Hematopoietic multipotent progenitor cell treated with erythropoietin and hydrocortisone succinate and interleukin-3 and kit ligand, for 6 days (in vitro differentiated cells): ENCODE measurements at regions not wholly inside any gene's neighbourhood (a gene's known extent, or its start where the extent isn't known, plus 50 kb on each side); places are given as distances from the start of the nearest gene placed in this dataset.

Experiments used
- DNase-seq: peaks from one replicate; pipeline ENCODE4 v3.0.0-alpha.2; 2015

- DNase-seq: no peak
Observed at GRCh38 chr15:59953392-59953883, 50.7 kb upstream of the FOXB1 start.

- no peak for DNase-seq
Observed at GRCh38 chr15:59952960-59953359, 51.2 kb upstream of the FOXB1 start.

GRCh38 chr15:59950603-59951388, 53.3 kb upstream of the FOXB1 start:
- no peak for DNase-seq

- DNase-seq: no peak
Observed at GRCh38 chr15:59948924-59949613, 55.0 kb upstream of the FOXB1 start.

GRCh38 chr15:59946084-59946483, 58.0 kb upstream of the FOXB1 start:
- no peak for DNase-seq

GRCh38 chr15:59945036-59945435, 59.1 kb upstream of the FOXB1 start:
- DNase-seq: no peak

GRCh38 chr15:59941612-59942011, 62.5 kb upstream of the FOXB1 start:
- DNase-seq: no peak

GRCh38 chr15:59940928-59941327, 63.2 kb upstream of the FOXB1 start:
- DNase-seq: no peak

GRCh38 chr15:59940456-59940855, 63.7 kb upstream of the FOXB1 start:
- no peak for DNase-seq

- DNase-seq: no peak
Observed at GRCh38 chr15:59936741-59937140, 67.4 kb upstream of the FOXB1 start.

GRCh38 chr15:59933607-59934006, 70.5 kb upstream of the FOXB1 start:
- no peak for DNase-seq

- no peak for DNase-seq
Observed at GRCh38 chr15:59931646-59932261, 72.4 kb upstream of the FOXB1 start.

GRCh38 chr15:59924812-59925522, 79.1 kb upstream of the FOXB1 start:
- DNase-seq: no peak

GRCh38 chr15:59924096-59924495, 80.0 kb upstream of the FOXB1 start:
- DNase-seq: no peak

- no peak for DNase-seq
Observed at GRCh38 chr15:59923508-59923907, 80.6 kb upstream of the FOXB1 start.

- no peak for DNase-seq
Observed at GRCh38 chr15:59918994-59919951, 84.8 kb upstream of the FOXB1 start.

- DNase-seq: peak; percentile 86
Observed at GRCh38 chr15:59917504-59918157, 86.5 kb upstream of the FOXB1 start.

GRCh38 chr15:59906046-59906445, 98.1 kb upstream of the FOXB1 start:
- no peak for DNase-seq

- no peak for DNase-seq
Observed at GRCh38 chr15:59905176-59905575, 98.9 kb upstream of the FOXB1 start.

- DNase-seq: no peak
Observed at GRCh38 chr15:59904450-59905135, 99.5 kb upstream of the FOXB1 start.

- no peak for DNase-seq
Observed at GRCh38 chr15:59896663-59897074, 107.4 kb upstream of the FOXB1 start.
